Endothelial cell of umbilical vein (primary cell): ENCODE measurements at regions not wholly inside any gene's neighbourhood (a gene's known extent, or its start where the extent isn't known, plus 50 kb on each side); places are given as distances from the start of the nearest gene placed in this dataset.

Experiments
- EZH2 ChIP-seq: IDR thresholded peaks from 2 replicates; pipeline ENCODE4 v1.6.1; 2012; ENCODE audit warnings: borderline replicate concordance, low read depth, mild to moderate bottlenecking, moderate library complexity, low read length, inconsistent platforms; ENCODE audit not compliant: severe bottlenecking
- TF ChIP-seq, protein P1 (sequence below), 2 donors: IDR thresholded peaks; 1 replicate in 1 of 2; 2 replicates in 1 of 2; pipeline ENCODE4 v1.5.1; 2011; ENCODE audit warnings: low read length in 2 of 2, mild to moderate bottlenecking in 2 of 2, moderate library complexity in 2 of 2, control low read depth in 1 of 2, inconsistent platforms in 1 of 2, low read depth in 1 of 2; ENCODE audit not compliant: insufficient read depth in 1 of 2; ENCODE audit errors: extremely low read depth in 1 of 2

GRCh38 chr13:85592211-85592610 is 207.0 kb downstream of the SLITRK6 start:
- TF ChIP-seq, protein P1, sequence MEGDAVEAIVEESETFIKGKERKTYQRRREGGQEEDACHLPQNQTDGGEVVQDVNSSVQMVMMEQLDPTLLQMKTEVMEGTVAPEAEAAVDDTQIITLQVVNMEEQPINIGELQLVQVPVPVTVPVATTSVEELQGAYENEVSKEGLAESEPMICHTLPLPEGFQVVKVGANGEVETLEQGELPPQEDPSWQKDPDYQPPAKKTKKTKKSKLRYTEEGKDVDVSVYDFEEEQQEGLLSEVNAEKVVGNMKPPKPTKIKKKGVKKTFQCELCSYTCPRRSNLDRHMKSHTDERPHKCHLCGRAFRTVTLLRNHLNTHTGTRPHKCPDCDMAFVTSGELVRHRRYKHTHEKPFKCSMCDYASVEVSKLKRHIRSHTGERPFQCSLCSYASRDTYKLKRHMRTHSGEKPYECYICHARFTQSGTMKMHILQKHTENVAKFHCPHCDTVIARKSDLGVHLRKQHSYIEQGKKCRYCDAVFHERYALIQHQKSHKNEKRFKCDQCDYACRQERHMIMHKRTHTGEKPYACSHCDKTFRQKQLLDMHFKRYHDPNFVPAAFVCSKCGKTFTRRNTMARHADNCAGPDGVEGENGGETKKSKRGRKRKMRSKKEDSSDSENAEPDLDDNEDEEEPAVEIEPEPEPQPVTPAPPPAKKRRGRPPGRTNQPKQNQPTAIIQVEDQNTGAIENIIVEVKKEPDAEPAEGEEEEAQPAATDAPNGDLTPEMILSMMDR (IDR thresholded peaks at IDR 0.05; ENCODE audit: extremely low read depth in 1 of 2, insufficient read depth in 1 of 2, low read depth in 1 of 2, low read length in 2 of 2): no peak
- TF ChIP-seq EZH2: no peak
